Spleen (tissue), 7 donors: ENCODE measurements at regions not wholly inside any gene's neighbourhood (a gene's known extent, or its start where the extent isn't known, plus 50 kb on each side); places are given as distances from the start of the nearest gene placed in this dataset.

Source experiments
- POLR2A ChIP-seq, 3 donors: fragments of 450-650 bp; IDR thresholded peaks; one replicate each; pipeline ENCODE4 v1.5.1; 2017; ENCODE audit warnings: antibody characterized with exemption in 3 of 3, mild to moderate bottlenecking in 1 of 3
- TF ChIP-seq, protein P1 (sequence below), 11 experiments: fragments of 200-600 bp in 7 of 11; fragments of 450-650 bp in 4 of 11; sonication (generic) in 4 of 11; IDR thresholded peaks in 8 of 11; conservative IDR thresholded peaks in 3 of 11; 1 replicate in 7 of 11; 2 replicates in 4 of 11; pipeline versions ENCODE4 v1.4.0 to v1.8.0; 2016 to 2021; ENCODE audit warnings: antibody characterized with exemption in 11 of 11, inconsistent platforms in 4 of 11, mild to moderate bottlenecking in 1 of 11
- donor health status: DM: no; HTN: no; CAD: no; lungs with moderate emphysema.
- donor health status: DM: no; HTN: no; CAD: no.
- donor health status: DM: no; HTN: no; CAD: no.

DNA sequence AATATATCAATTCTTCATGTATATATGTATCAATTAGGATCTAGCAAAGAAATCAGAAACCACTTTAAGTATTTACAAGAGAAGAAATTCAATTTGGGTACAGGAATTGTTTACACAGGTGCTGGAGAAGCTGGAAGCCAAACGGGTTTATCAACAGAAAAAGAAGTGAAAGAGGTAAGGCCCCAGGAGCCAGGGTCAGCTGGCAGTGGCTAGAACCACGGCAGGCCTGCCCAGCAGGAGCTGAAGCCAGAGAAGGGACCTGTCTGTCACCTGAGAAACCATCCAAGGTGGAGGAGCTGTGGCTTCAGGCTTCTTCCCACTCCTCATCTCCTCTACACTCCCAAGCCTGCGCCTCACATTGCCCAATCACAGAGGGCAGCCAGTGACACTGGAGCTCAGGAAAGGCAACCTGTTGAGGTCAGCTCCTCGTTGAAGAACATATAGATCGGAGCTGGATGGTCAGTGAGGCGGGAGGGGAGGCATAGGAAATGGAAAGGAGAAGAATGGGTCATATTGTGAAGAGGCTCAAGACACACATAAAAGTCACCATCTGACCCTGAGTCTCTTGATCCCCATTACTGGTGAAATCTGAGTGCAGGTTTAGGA is 182.6 kb downstream of the REEP3 start:
- TF ChIP-seq, protein P1, sequence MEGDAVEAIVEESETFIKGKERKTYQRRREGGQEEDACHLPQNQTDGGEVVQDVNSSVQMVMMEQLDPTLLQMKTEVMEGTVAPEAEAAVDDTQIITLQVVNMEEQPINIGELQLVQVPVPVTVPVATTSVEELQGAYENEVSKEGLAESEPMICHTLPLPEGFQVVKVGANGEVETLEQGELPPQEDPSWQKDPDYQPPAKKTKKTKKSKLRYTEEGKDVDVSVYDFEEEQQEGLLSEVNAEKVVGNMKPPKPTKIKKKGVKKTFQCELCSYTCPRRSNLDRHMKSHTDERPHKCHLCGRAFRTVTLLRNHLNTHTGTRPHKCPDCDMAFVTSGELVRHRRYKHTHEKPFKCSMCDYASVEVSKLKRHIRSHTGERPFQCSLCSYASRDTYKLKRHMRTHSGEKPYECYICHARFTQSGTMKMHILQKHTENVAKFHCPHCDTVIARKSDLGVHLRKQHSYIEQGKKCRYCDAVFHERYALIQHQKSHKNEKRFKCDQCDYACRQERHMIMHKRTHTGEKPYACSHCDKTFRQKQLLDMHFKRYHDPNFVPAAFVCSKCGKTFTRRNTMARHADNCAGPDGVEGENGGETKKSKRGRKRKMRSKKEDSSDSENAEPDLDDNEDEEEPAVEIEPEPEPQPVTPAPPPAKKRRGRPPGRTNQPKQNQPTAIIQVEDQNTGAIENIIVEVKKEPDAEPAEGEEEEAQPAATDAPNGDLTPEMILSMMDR (IDR thresholded peaks at IDR 0.05 in 8 of 11, conservative IDR thresholded peaks at IDR 0.05 in 3 of 11) = no peak
- no peak for TF ChIP-seq POLR2A (IDR thresholded peaks at IDR 0.05)
